Left hindlimb (tissue), 1 donor: ENCODE measurements at regions not wholly inside any gene's neighbourhood (a gene's known extent, or its start where the extent isn't known, plus 50 kb on each side); places are given as distances from the start of the nearest gene placed in this dataset.
A peak's percentile ranks its signal among the peaks of the same experiment; 100 is the strongest.

Source experiments
- DNase-seq: peaks from one replicate; pipeline ENCODE4 v3.0.0-alpha.2; 2018

GRCh38 chr10:44240584-44241205, 144.2 kb downstream of the CXCL12 start:
- DNase-seq: no peak

- no peak for DNase-seq
These were observed 146.7 kb downstream of the CXCL12 start for GRCh38 chr10:44238212-44238611.

GRCh38 chr10:44237364-44238049, 147.4 kb downstream of the CXCL12 start:
- DNase-seq: no peak

DNA sequence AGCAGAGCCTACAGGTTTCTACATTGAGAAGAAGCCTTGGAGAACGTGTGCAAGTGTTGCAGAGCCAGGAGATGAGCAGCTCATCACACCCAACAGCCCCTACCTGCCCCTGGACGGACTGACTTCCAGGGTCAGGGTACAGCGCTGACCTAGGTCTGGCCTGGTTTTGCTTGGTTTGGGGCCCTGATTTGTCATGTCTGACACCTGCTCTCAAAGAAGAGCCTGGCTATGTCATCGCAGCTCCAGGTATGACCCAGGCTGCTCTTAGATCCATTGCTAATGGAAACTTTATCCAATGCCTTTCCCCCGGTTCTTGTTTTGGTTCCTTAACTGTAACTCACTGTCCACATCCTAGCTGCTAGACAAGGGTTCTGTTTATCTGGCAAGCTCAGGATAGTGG, 149.5 kb downstream of the CXCL12 start:
- DNase-seq: no peak

- DNase-seq: no peak
These were observed 150.4 kb downstream of the CXCL12 start for GRCh38 chr10:44234483-44234875.

- DNase-seq: peak; percentile 72
These were observed 151.1 kb downstream of the CXCL12 start for GRCh38 chr10:44233561-44234482.

- DNase-seq: no peak
These were observed 167.6 kb downstream of the CXCL12 start for GRCh38 chr10:44217274-44217820.

- DNase-seq: no peak
These were observed 168.8 kb downstream of the CXCL12 start for GRCh38 chr10:44216073-44216472.

DNA sequence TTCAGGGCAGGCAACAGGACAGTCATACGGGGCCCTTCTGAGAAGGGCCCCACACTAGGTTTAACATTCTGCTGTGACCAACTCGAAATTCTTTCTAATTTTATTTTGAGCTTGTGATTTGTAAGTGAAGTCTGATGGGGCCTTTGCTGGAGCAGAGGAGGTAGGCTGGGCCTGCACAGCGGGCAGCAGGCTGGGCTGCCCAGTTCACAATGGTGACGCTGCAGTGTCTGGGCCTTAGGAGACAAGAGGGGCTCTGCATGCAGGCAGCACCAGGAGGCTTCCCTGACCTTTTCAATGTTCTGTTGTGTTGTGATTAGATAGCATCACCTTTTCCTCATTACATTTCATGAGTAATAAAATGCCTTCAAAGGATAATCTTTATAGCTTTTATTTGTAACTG, 175.1 kb downstream of the CXCL12 start:
- DNase-seq: no peak

DNA sequence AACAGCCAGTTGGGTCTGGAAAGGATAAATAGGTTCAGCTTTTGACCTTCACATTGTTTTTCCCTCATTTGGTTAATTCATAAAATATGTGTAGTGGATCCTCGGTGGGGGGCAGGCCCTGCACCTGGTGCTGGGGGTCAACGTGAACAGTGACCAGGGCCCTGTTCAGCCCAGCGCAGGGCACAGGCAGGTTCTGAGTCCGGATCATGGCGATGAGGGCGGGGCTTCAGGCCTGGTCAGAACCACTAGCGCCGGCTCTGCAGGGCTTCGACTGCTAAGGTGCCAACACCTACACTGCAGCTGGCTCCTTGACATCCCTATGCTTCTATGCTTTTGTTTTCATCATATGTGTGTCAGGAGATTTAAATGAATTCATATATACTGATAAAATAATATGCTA, 177.7 kb downstream of the CXCL12 start:
- no peak for DNase-seq

DNA sequence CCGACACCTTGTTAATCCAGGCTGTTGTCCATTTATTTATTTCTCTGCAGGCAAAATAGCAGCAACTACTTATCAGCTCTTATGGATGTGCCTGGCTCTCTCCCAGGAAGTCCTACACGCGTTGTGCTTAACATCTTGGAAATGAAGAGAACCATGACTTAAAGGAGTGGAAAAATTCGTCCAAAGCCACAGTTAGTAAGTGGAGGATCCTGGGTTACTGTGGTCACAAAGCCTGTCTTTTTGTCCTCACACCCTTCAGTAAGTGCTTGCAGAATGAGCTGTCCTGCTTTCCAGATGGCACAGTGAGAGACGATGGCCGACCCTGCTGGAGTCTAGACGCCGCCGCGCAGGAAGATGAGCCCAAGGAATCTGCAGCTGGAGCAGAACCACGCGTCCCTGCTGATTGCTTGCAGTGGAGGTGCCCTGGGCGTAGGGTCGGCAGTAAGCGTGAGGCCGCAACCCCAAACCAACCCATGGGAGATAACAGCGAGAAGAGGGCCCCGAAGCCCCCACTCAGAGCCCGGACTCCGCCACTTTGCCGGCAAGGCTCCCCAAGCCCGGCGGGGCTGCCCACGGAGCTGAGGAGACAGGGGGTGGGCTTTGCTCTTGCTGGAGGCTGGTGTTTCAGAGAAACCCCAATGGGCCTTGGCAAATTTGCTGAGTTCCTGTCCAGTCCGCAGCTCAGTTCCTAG, 178.6 kb downstream of the CXCL12 start:
- DNase-seq: no peak

DNA sequence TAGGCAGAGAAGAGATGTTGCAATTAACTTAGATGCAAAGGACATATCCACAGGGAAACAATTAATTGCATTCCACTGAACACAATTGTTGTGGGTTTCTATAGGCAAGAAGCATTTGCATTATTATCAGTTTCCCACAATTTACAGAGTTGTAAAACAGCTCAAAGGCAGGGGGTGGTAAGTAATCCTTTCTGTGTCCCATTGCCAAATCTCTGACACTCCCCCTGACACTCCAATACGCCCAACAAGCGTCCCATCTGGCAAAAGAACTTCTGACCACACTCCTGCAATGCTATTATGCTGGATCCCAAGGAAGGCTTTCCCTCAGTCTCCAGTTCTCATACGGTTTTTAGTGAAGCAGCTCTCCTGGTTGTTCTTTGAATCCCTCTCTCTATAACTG, 179.8 kb downstream of the CXCL12 start:
- no peak for DNase-seq

GRCh38 chr10:44203535-44203934, 181.4 kb downstream of the CXCL12 start:
- no peak for DNase-seq

GRCh38 chr10:44202952-44203351, 181.9 kb downstream of the CXCL12 start:
- DNase-seq: no peak

GRCh38 chr10:44201656-44202055, 183.2 kb downstream of the CXCL12 start:
- no peak for DNase-seq

GRCh38 chr10:44201011-44201410, 183.9 kb downstream of the CXCL12 start:
- no peak for DNase-seq

GRCh38 chr10:44199991-44200655, 184.8 kb downstream of the CXCL12 start:
- no peak for DNase-seq

- no peak for DNase-seq
These were observed 185.6 kb downstream of the CXCL12 start for GRCh38 chr10:44199267-44199666.

DNA sequence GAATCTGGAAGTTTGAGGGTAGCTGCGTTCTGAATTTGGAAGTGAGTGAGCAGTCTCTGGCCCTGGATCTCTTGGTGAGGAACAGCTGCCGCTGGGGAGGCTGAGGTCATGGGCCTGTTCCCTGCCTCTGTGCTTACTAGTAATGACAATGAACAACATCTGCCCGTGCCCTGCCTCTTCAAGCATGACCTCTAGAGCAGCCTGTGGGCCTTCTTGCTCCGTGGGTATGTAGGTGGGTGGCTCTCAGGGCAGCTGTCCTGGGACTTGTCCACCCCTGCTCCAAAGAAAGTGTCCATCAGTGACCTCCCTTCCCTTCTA, 186.2 kb downstream of the CXCL12 start:
- DNase-seq: no peak

GRCh38 chr10:44198096-44198779, 186.7 kb downstream of the CXCL12 start:
- DNase-seq: no peak

DNA sequence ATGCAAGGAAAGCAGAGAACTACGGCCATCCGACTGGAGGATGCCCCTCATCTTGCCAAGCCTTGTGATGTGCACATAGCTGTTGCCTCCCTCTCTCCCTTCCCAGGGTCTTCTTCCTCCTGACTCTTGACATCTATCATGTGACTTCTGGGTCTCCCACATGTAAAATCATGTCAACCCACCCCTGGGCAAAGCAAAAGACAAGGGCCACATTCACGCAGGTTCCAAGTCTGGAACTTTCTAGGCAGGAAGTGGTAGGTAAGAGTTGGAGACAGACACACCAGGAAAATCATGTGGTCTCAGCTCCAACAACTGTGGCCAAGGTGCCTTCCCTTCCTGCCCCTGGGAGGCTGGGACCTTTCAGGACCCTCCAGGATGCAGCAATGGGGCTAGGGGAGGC, 187.3 kb downstream of the CXCL12 start:
- no peak for DNase-seq

DNA sequence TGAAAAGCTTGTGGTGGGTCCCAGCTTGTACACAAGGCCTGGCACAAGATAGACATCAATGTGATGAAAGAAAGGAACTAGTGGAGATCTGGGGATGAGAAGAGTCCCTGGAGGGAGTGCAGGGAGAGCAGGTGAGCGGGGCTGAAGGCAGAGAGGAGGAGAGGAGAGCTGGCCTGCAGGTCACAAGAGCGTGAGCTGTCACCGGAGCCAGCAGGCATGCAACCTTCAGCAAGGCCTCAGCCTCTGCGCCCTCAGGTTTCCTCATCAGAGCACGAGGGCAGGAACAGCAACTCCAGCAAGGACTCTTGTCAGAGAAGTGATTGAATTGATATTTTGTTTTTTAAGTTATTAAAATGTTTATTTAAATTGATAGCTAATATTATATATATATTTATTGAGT, 188.6 kb downstream of the CXCL12 start:
- no peak for DNase-seq
